GM18907 (cell line): ENCODE measurements at regions not wholly inside any gene's neighbourhood (a gene's known extent, or its start where the extent isn't known, plus 50 kb on each side); places are given as distances from the start of the nearest gene placed in this dataset.
"Not testable (repeated sequence)": the region's sequence is repeated elsewhere in the genome, so short reads cannot be mapped to it uniquely, and the experiment has no call there.

Experiments used
- ATAC-seq: cut with Tn5 transposase; IDR thresholded peaks from one replicate; pipeline ENCODE4 v1.9.1; 2021; ENCODE audit warnings: mild to moderate bottlenecking, moderate library complexity; ENCODE audit not compliant: unreplicated experiment

DNA sequence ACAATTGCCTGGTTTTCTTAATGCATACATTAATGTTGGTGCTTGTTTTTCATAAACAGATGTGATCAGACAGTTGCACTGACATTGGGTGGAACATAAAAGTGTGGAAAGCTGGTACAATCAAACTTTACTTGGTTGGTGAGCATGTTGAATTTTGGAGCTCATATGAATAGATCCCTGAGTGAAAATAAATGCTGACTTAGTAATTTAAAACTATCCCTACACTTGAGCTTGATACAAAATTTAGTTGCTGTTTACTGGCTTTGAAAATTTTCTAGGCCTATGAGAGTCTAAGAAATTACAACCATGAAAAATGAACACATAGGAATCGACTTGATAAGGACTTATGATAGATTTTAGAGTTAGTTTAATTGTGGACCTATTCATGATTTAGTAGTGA lies 551.8 kb upstream of the PABPC4L start:
- ATAC-seq: no peak

DNA sequence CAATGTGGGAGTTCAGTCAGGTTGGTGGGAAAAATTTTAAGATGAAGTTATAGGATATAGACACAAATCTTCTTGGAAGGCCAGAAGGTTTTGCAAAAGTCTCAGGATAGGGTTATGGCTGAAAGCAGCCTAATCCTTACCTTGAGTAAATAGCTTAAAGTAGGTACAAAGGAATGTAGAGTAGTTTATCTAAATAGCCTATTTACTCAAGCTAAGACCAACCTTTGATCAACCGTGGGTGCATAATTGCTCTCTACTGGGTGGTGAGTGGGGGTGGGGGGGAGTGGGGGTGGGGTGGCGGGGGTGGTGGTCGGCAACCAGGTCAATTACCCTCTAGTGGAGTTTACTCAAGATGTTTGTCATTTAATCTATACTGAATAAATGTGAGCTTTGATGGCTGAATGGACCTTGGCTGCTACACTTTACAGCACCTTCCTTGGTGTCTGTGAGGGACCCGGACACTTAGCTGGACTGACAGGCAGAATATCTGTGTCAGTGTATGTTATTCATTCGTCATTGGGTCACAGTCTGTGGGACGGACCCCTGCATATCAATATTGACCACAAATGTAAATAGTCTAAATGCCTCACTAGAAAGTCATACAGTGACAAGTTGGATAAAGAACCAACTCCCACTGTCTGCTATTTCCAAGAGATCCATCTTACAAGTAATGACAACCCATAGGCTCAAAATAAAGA lies 545.7 kb upstream of the PABPC4L start:
- ATAC-seq: no peak

- ATAC-seq: peak; percentile 46
Measured at GRCh38 chr4:134740290-134740689, 538.7 kb upstream of the PABPC4L start.

GRCh38 chr4:134735901-134736300 lies 534.3 kb upstream of the PABPC4L start:
- no peak for ATAC-seq

DNA sequence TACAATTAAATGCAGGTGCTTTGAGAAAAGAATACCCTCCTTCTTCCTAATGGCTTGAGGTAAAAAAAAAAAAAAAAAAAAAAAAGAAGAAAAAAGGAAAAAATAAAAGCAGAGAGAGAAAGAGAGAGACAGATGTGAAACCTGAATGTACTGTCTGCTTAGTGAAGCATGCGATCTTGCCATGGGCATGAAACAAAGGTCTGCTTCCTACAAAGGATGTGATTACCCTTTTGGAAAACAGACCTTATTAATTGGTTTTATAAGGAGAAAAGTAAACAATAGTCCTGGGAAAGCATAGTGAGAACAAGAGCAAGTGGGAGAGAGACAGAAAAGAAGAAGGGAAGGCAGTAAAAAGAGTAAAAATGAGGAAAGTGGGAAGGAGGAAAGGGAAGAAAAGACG lies 526.1 kb upstream of the PABPC4L start:
- no peak for ATAC-seq

DNA sequence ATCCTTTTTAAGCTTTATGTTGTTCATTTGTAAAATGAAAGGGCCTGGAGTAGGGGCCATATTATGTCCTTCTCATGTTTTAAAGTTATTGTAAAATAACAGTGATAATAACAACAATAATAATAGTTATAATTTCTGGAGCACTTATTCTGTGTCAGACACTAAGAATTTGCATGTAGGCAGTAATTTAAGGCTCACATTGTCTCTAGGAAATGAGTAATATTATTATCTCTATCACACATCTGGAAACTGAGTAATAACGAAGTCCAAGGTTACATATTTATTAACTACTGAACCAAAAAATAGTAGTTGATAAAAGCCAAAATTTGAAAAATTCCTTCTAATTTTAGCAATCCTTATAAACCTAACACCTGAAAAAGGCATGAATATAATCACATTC lies 520.7 kb upstream of the PABPC4L start:
- no peak for ATAC-seq

GRCh38 chr4:134720030-134720429 lies 518.4 kb upstream of the PABPC4L start:
- ATAC-seq: no peak

- no peak for ATAC-seq
Measured at GRCh38 chr4:134708616-134709015, 507.0 kb upstream of the PABPC4L start.

DNA sequence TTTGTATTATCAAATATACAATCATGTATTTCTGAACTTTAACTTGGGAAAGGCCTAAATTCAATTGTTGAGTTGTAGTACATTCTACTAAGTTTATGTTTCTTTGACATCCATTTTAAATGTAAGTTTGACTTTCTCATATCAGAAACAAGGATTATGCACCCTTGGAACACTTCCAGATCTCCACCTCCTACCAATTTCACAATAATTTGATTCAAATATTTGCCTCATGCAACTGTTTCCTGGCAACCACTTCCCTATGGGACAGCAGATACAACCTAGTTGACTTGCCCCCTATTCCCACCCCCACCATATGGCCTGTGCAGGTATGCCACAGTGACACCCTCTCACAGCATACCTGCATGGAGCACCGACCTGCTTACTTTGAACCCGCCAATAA lies 506.4 kb upstream of the PABPC4L start:
- ATAC-seq: no peak

DNA sequence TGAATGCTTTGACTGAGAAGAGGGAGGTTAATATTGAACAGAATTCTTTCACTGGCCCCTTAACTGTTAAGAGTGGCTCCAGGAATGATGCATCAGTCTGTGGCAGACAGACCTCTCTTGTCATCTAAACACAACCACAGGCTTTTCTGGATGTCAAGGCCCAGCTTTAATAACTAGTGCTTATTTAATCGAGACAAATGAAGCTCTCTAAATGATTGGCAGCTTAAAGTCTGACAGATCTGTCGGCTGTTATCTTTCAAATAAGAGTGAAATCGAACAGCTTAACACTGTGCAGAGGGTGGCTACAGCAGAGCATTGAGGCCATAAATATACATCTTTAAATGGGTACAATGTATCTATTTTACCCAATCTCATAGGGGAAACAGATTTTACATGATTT lies 500.8 kb upstream of the PABPC4L start:
- no peak for ATAC-seq

GRCh38 chr4:134700251-134700650 lies 498.7 kb upstream of the PABPC4L start:
- no peak for ATAC-seq

GRCh38 chr4:134698831-134699230 lies 497.2 kb upstream of the PABPC4L start:
- not testable (repeated sequence) for ATAC-seq

- ATAC-seq: no peak
Measured at GRCh38 chr4:134695433-134695832, 493.8 kb upstream of the PABPC4L start.

GRCh38 chr4:134691915-134692314 lies 490.3 kb upstream of the PABPC4L start:
- ATAC-seq: no peak

GRCh38 chr4:134687646-134688628 lies 486.3 kb upstream of the PABPC4L start:
- no peak for ATAC-seq

GRCh38 chr4:134677209-134677814 lies 475.7 kb upstream of the PABPC4L start:
- no peak for ATAC-seq

DNA sequence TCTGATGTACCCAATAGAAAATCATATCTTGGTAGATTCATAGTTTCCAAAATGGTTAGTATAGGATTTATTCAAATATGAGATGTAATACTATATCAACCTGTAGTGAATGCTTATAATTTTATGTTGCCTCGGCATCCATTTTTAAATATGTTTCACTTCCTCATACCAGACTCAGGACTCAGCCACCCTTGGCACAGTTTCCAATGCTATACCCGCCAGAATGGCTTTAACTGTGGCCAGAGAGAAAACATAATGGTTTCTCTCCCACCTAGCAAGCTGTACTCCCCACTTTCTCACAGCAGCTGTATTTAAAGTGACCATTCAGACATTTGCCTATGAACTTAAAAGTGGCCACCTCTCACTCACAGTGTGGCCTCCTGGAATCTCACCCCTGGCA lies 466.6 kb upstream of the PABPC4L start:
- ATAC-seq: no peak

GRCh38 chr4:134666640-134667039 lies 465.1 kb upstream of the PABPC4L start:
- no peak for ATAC-seq

GRCh38 chr4:134665429-134665828 lies 463.8 kb upstream of the PABPC4L start:
- no peak for ATAC-seq

GRCh38 chr4:134663742-134664141 lies 462.2 kb upstream of the PABPC4L start:
- ATAC-seq: no peak

GRCh38 chr4:134650461-134650860 lies 448.9 kb upstream of the PABPC4L start:
- no peak for ATAC-seq

GRCh38 chr4:134645778-134646177 lies 444.2 kb upstream of the PABPC4L start:
- ATAC-seq: no peak
